Neural cell (in vitro differentiated cells): ENCODE measurements at regions not wholly inside any gene's neighbourhood (a gene's known extent, or its start where the extent isn't known, plus 50 kb on each side); places are given as distances from the start of the nearest gene placed in this dataset.

Experiments
- EP300 ChIP-seq: fragments of 450-650 bp; conservative IDR thresholded peaks from 2 replicates; pipeline ENCODE4 v1.6.1; 2014; ENCODE audit warnings: antibody characterized with exemption, mild to moderate bottlenecking, moderate library complexity; ENCODE audit not compliant: poor library complexity, severe bottlenecking
- EZH2 ChIP-seq: fragments of 200-600, 300-800 bp; shearing (Covaris generic), sonication (generic); IDR thresholded peaks from 2 replicates; pipeline ENCODE4 v1.6.1; 2014; ENCODE audit warnings: antibody characterized with exemption, low read length, borderline replicate concordance, mild to moderate bottlenecking; ENCODE audit not compliant: insufficient read depth, poor library complexity, severe bottlenecking
- MXI1 ChIP-seq: fragments of 450-650 bp; conservative IDR thresholded peaks from 2 replicates; pipeline ENCODE4 v1.6.1; 2014; ENCODE audit warnings: antibody characterized with exemption, mild to moderate bottlenecking; ENCODE audit not compliant: poor library complexity, severe bottlenecking
- POLR2AphosphoS5 ChIP-seq: IDR thresholded peaks from 2 replicates; pipeline ENCODE4 v1.6.1; 2012
- RAD21 ChIP-seq: fragments of 450-650 bp; conservative IDR thresholded peaks from 2 replicates; pipeline ENCODE4 v1.6.1; 2014; ENCODE audit warnings: antibody characterized with exemption, mild to moderate bottlenecking, moderate library complexity
- TAF1 ChIP-seq: IDR thresholded peaks from 2 replicates; pipeline ENCODE4 v1.6.1; 2012; ENCODE audit warnings: low read depth
- TF ChIP-seq, protein P1 (sequence below): fragments of 450-650 bp; IDR thresholded peaks from 2 replicates; pipeline ENCODE4 v1.5.1; 2014; ENCODE audit warnings: antibody characterized with exemption, mild to moderate bottlenecking, moderate library complexity; ENCODE audit not compliant: poor library complexity, severe bottlenecking
- TF ChIP-seq, protein P2 (sequence below): IDR thresholded peaks from 2 replicates; pipeline ENCODE4 v1.6.1; 2012; ENCODE audit warnings: borderline replicate concordance

DNA sequence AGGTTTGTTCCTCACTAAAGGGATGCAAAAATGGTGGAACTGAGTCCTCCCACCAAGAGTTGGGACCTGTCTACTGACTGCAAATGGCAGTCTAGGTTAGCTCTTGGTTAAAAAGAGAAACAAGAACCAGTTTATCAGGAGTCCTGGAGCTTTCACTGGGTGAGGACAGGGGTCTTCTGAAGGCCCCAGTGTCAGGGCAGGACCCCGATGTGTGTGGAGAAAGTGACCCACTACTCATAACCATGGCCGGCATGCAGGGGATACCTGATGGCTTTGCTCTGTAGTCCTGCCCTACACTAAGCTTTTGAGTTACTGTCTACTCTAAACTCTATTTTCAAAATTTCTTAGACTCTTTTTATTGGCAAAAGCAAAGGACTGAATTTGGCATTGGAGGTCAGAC, 220.5 kb downstream of the ANKRD60 start:
- no peak for TF ChIP-seq RAD21
- TF ChIP-seq, protein P1, sequence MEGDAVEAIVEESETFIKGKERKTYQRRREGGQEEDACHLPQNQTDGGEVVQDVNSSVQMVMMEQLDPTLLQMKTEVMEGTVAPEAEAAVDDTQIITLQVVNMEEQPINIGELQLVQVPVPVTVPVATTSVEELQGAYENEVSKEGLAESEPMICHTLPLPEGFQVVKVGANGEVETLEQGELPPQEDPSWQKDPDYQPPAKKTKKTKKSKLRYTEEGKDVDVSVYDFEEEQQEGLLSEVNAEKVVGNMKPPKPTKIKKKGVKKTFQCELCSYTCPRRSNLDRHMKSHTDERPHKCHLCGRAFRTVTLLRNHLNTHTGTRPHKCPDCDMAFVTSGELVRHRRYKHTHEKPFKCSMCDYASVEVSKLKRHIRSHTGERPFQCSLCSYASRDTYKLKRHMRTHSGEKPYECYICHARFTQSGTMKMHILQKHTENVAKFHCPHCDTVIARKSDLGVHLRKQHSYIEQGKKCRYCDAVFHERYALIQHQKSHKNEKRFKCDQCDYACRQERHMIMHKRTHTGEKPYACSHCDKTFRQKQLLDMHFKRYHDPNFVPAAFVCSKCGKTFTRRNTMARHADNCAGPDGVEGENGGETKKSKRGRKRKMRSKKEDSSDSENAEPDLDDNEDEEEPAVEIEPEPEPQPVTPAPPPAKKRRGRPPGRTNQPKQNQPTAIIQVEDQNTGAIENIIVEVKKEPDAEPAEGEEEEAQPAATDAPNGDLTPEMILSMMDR = no peak
- no peak for TF ChIP-seq EZH2
- TF ChIP-seq, protein P2, sequence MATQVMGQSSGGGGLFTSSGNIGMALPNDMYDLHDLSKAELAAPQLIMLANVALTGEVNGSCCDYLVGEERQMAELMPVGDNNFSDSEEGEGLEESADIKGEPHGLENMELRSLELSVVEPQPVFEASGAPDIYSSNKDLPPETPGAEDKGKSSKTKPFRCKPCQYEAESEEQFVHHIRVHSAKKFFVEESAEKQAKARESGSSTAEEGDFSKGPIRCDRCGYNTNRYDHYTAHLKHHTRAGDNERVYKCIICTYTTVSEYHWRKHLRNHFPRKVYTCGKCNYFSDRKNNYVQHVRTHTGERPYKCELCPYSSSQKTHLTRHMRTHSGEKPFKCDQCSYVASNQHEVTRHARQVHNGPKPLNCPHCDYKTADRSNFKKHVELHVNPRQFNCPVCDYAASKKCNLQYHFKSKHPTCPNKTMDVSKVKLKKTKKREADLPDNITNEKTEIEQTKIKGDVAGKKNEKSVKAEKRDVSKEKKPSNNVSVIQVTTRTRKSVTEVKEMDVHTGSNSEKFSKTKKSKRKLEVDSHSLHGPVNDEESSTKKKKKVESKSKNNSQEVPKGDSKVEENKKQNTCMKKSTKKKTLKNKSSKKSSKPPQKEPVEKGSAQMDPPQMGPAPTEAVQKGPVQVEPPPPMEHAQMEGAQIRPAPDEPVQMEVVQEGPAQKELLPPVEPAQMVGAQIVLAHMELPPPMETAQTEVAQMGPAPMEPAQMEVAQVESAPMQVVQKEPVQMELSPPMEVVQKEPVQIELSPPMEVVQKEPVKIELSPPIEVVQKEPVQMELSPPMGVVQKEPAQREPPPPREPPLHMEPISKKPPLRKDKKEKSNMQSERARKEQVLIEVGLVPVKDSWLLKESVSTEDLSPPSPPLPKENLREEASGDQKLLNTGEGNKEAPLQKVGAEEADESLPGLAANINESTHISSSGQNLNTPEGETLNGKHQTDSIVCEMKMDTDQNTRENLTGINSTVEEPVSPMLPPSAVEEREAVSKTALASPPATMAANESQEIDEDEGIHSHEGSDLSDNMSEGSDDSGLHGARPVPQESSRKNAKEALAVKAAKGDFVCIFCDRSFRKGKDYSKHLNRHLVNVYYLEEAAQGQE = no peak
- no peak for TF ChIP-seq TAF1
- no peak for TF ChIP-seq MXI1
- TF ChIP-seq EP300 = no peak
- TF ChIP-seq POLR2AphosphoS5 = no peak
